Naive thymus-derived CD8-positive, alpha-beta T cell (primary cell): ENCODE measurements at regions not wholly inside any gene's neighbourhood (a gene's known extent, or its start where the extent isn't known, plus 50 kb on each side); places are given as distances from the start of the nearest gene placed in this dataset.
"Not testable (repeated sequence)": the region's sequence is repeated elsewhere in the genome, so short reads cannot be mapped to it uniquely, and the experiment has no call there.

Source experiments
- ATAC-seq, 2 donors: fragments of 150-1000 bp; cut with Tn5 transposase in 1 of 2; sonication (Bioruptor Pico), chemical (Tn5 transposase) in 1 of 2; 1 replicate in 1 of 2; 2 replicates in 1 of 2; pipeline ENCODE4 v1.10.0; 2021; ENCODE audit warnings: mild to moderate bottlenecking in 2 of 2, moderate library complexity in 2 of 2
- POLR2A ChIA-PET: fragments of 350-600 bp; sonication (Branson Sonifier 250); formaldehyde crosslinking; loops from one replicate; lab custom pipeline; 2021; ENCODE audit warnings: antibody characterized with exemption; lab: Charles Lee
- DNase-seq, 10 donors: peaks; one replicate each; pipeline versions ENCODE4 v3.0.0 to v3.0.0-alpha.2; 2020 to 2022
- H3K27ac Mint-ChIP-seq, 10 donors: one replicate each; pipeline ENCODE4 v1.8.0; 2020 to 2022; ENCODE audit warnings: mild to moderate bottlenecking in 10 of 10, mixed read lengths in 10 of 10, moderate library complexity in 4 of 10, inconsistent platforms in 1 of 10
- H3K27me3 Mint-ChIP-seq, 5 donors: one replicate each; pipeline ENCODE4 v1.8.0; 2021 to 2022; ENCODE audit warnings: mixed read lengths in 5 of 5
- H3K36me3 Mint-ChIP-seq, 3 donors: one replicate each; pipeline ENCODE4 v1.8.0; 2020 to 2022; ENCODE audit warnings: mixed read lengths in 3 of 3, mild to moderate bottlenecking in 2 of 3, inconsistent platforms in 1 of 3
- H3K4me1 Mint-ChIP-seq, 4 donors: one replicate each; pipeline ENCODE4 v1.8.0; 2021 to 2022; ENCODE audit warnings: mixed read lengths in 4 of 4
- H3K4me3 Mint-ChIP-seq, 10 donors: one replicate each; pipeline ENCODE4 v1.8.0; 2020 to 2022; ENCODE audit warnings: mild to moderate bottlenecking in 10 of 10, mixed read lengths in 10 of 10, moderate library complexity in 6 of 10, inconsistent platforms in 1 of 10
- H3K9me3 Mint-ChIP-seq, 9 donors: one replicate each; pipeline ENCODE4 v1.8.0; 2020 to 2022; ENCODE audit warnings: mixed read lengths in 9 of 9, mild to moderate bottlenecking in 3 of 9, inconsistent platforms in 1 of 9, moderate library complexity in 1 of 9

- no peak overlapping the region for H3K4me3 Mint-ChIP-seq
- no peak overlapping the region for H3K27ac Mint-ChIP-seq
- no peak for ATAC-seq
- POLR2A ChIA-PET = no interaction called here
- H3K36me3 Mint-ChIP-seq = peaks cover 0 to 11% (median 2%) of the 10 kb centered on the region in 3 donors
- H3K9me3 Mint-ChIP-seq = peaks cover 0 to 17% (median 4%) of the 10 kb centered on the region in 9 donors
- peaks cover 0 to 7% (median 4%) of the 10 kb centered on the region in 4 donors for H3K4me1 Mint-ChIP-seq
- H3K27me3 Mint-ChIP-seq = peaks cover 0 to 9% (median 8%) of the 10 kb centered on the region in 5 donors
- DNase-seq = no peak
Observed at GRCh38 chr1:204002614-204003013, 70.3 kb upstream of the SOX13 start.

- Mint-ChIP-seq H3K9me3 (peaks cover 0 to 17% (median 4%) of the 10 kb centered on the region in 9 donors), H3K4me1 (peaks cover 0 to 7% (median 4%) of the 10 kb centered on the region in 4 donors), H3K36me3 (peaks cover 0 to 11% (median 2%) of the 10 kb centered on the region in 3 donors), H3K4me3 (no peak overlapping the region), H3K27ac (no peak overlapping the region), H3K27me3 (peaks cover 0 to 10% (median 8%) of the 10 kb centered on the region in 5 donors)
- no peak for DNase-seq
- POLR2A ChIA-PET = no interaction called here
- no peak for ATAC-seq
Observed at GRCh38 chr1:204003536-204003935, 69.4 kb upstream of the SOX13 start.

- DNase-seq (no peak), ATAC-seq (no peak)
- no peak overlapping the region for H3K4me3 Mint-ChIP-seq
- POLR2A ChIA-PET = no interaction called here
- no peak overlapping the region for H3K27ac Mint-ChIP-seq
- no peaks in the 10 kb centered on the region for H3K36me3 Mint-ChIP-seq
- peaks cover 0 to 7% (median 3%) of the 10 kb centered on the region in 5 donors for H3K27me3 Mint-ChIP-seq
- no peaks in the 10 kb centered on the region for H3K4me1 Mint-ChIP-seq
- no peaks in the 10 kb centered on the region for H3K9me3 Mint-ChIP-seq
Observed at GRCh38 chr1:204011426-204011825, 61.5 kb upstream of the SOX13 start.

- DNase-seq (no peak), ATAC-seq (no peak)
- Mint-ChIP-seq H3K4me1 (no peaks in the 10 kb centered on the region), H3K9me3 (no peaks in the 10 kb centered on the region), H3K36me3 (no peaks in the 10 kb centered on the region), H3K27ac (no peak overlapping the region), H3K4me3 (no peak overlapping the region), H3K27me3 (peaks cover 0 to 4% (median 0%) of the 10 kb centered on the region in 5 donors)
- POLR2A ChIA-PET = no interaction called here
Observed at GRCh38 chr1:204013052-204013451, 59.9 kb upstream of the SOX13 start.

- H3K36me3 Mint-ChIP-seq = peaks cover 0 to 5% (median 0%) of the 10 kb centered on the region in 3 donors
- H3K9me3 Mint-ChIP-seq = peaks cover 0 to 8% (median 0%) of the 10 kb centered on the region in 9 donors
- H3K4me3 Mint-ChIP-seq = no peak overlapping the region
- DNase-seq = no peak
- H3K4me1 Mint-ChIP-seq = no peaks in the 10 kb centered on the region
- ATAC-seq = no peak
- H3K27ac Mint-ChIP-seq = no peak overlapping the region
- POLR2A ChIA-PET = no interaction called here
- peaks cover 0 to 1% (median 0%) of the 10 kb centered on the region in 5 donors for H3K27me3 Mint-ChIP-seq
Observed at GRCh38 chr1:204014336-204014735, 58.6 kb upstream of the SOX13 start.

GRCh38 chr1:204014961-204015360, 58.0 kb upstream of the SOX13 start:
- POLR2A ChIA-PET, DNase-seq, H3K36me3 Mint-ChIP-seq, H3K27ac Mint-ChIP-seq, H3K4me3 Mint-ChIP-seq, ATAC-seq, H3K4me1 Mint-ChIP-seq, H3K9me3 Mint-ChIP-seq, H3K27me3 Mint-ChIP-seq: not testable (repeated sequence)

- DNase-seq (no peak), ATAC-seq (no peak)
- Mint-ChIP-seq H3K36me3 (peaks cover 0 to 5% (median 0%) of the 10 kb centered on the region in 3 donors), H3K27ac (no peak overlapping the region), H3K27me3 (peaks cover 0 to 1% (median 0%) of the 10 kb centered on the region in 5 donors), H3K9me3 (peaks cover 0 to 9% (median 0%) of the 10 kb centered on the region in 9 donors), H3K4me1 (no peaks in the 10 kb centered on the region), H3K4me3 (no peak overlapping the region)
- POLR2A ChIA-PET = no interaction called here
Observed at GRCh38 chr1:204017032-204017431, 55.9 kb upstream of the SOX13 start.

- Mint-ChIP-seq H3K4me1 (no peaks in the 10 kb centered on the region), H3K27ac (no peak overlapping the region), H3K9me3 (peaks cover 0 to 9% (median 0%) of the 10 kb centered on the region in 9 donors), H3K36me3 (peaks cover 0 to 5% (median 0%) of the 10 kb centered on the region in 3 donors), H3K27me3 (peaks cover 0 to 1% (median 0%) of the 10 kb centered on the region in 5 donors), H3K4me3 (no peak overlapping the region)
- DNase-seq (no peak), ATAC-seq (no peak)
- POLR2A ChIA-PET = no interaction called here
Observed at GRCh38 chr1:204018460-204018859, 54.5 kb upstream of the SOX13 start.
